ENCODE measurements at regions not wholly inside any gene's neighbourhood (a gene's known extent, or its start where the extent isn't known, plus 50 kb on each side); places are given as distances from the start of the nearest gene placed in this dataset.

DNA sequence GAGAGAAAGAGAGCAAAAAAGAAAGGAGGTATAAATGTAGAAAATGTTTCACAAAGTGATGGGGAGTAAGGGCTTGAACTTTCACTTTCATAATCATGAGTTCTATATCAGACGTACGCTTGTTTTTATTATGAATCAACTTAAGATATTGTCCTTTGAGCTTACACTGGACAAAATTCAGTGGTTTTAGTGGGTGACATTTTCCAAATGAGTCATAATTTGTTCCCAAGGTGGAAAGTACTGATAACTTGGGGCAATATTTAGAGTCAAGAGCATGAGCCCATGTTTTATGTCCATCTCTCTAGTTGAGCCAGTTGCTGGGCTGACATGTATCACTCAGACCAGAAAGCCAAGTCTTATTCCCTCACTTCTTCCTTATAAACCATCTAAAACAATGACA, 161.6 kb downstream of the CHRM3 start:
- Mint-ChIP-seq H3K36me3 (peaks cover 4% of the 10 kb centered on the region), H3K9me3 (peaks cover 7% of the 10 kb centered on the region), H3K27me3 (ENCODE audit: low read depth) (no peaks in the 10 kb centered on the region), H3K4me3 (no peak overlapping the region), H3K4me1 (peaks cover 4% of the 10 kb centered on the region), H3K27ac (no peak overlapping the region)
- TF ChIP-seq CTCF (IDR thresholded peaks at IDR 0.05; ENCODE audit: unreplicated experiment) = no peak
- DNase-seq (ENCODE audit: low spot score in 2 of 2, unreplicated experiment in 2 of 2) = no peak

DNA sequence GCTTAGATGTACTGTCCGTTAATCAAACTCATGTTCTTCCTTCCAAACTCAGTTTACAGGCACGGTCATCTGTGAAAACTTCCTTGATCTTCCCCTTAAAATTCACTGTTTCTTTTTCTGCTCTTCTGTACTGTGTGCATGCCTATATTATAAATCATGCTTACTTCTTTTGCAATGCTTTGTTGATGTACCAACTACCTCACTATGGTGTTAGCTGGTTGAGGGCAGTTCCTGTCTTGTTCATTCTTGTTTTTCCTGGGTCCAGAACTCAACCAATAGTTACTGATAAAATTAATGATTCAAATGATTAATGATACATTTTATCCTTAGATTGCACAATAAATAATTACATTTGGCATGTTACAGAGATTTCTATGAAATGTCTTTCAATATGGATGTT, 163.8 kb downstream of the CHRM3 start:
- Mint-ChIP-seq H3K4me1 (peaks cover 4% of the 10 kb centered on the region), H3K4me3 (no peak overlapping the region), H3K36me3 (peaks cover 4% of the 10 kb centered on the region), H3K27ac (peak overlapping the region; percentile 2), H3K9me3 (peaks cover 7% of the 10 kb centered on the region), H3K27me3 (ENCODE audit: low read depth) (no peaks in the 10 kb centered on the region)
- no peak for DNase-seq (ENCODE audit: low spot score in 2 of 2, unreplicated experiment in 2 of 2)
- no peak for TF ChIP-seq CTCF (IDR thresholded peaks at IDR 0.05; ENCODE audit: unreplicated experiment)

- no peak for DNase-seq (ENCODE audit: low spot score in 2 of 2, unreplicated experiment in 2 of 2)
- Mint-ChIP-seq H3K4me3 (no peak overlapping the region), H3K36me3 (no peaks in the 10 kb centered on the region), H3K9me3 (no peaks in the 10 kb centered on the region), H3K4me1 (no peaks in the 10 kb centered on the region), H3K27ac (no peak overlapping the region), H3K27me3 (ENCODE audit: low read depth) (no peaks in the 10 kb centered on the region)
- no peak for TF ChIP-seq CTCF (IDR thresholded peaks at IDR 0.05; ENCODE audit: unreplicated experiment)
These were observed 169.0 kb downstream of the CHRM3 start for GRCh38 chr1:239555350-239555749.

- no peak for DNase-seq (ENCODE audit: low spot score in 2 of 2, unreplicated experiment in 2 of 2)
- TF ChIP-seq CTCF (IDR thresholded peaks at IDR 0.05; ENCODE audit: unreplicated experiment) = no peak
- no peak overlapping the region for H3K27ac Mint-ChIP-seq
These were observed 172.2 kb downstream of the CHRM3 start for GRCh38 chr1:239558559-239558958.

GRCh38 chr1:239558991-239559390, 172.6 kb downstream of the CHRM3 start:
- DNase-seq (ENCODE audit: low spot score in 2 of 2, unreplicated experiment in 2 of 2) = no peak
- H3K36me3 Mint-ChIP-seq = no peaks in the 10 kb centered on the region
- no peak overlapping the region for H3K4me3 Mint-ChIP-seq
- H3K27me3 Mint-ChIP-seq (ENCODE audit: low read depth) = no peaks in the 10 kb centered on the region
- no peak for TF ChIP-seq CTCF (IDR thresholded peaks at IDR 0.05; ENCODE audit: unreplicated experiment)
- H3K27ac Mint-ChIP-seq = no peak overlapping the region
- no peaks in the 10 kb centered on the region for H3K9me3 Mint-ChIP-seq
- H3K4me1 Mint-ChIP-seq = peaks cover 6% of the 10 kb centered on the region

More at GRCh38 chr1:239558559-239558958, 172.2 kb downstream of the CHRM3 start:
- Mint-ChIP-seq H3K4me1 (peaks cover 2% of the 10 kb centered on the region), H3K9me3 (no peaks in the 10 kb centered on the region), H3K27me3 (ENCODE audit: low read depth) (no peaks in the 10 kb centered on the region), H3K36me3 (no peaks in the 10 kb centered on the region), H3K4me3 (no peak overlapping the region)

DNA sequence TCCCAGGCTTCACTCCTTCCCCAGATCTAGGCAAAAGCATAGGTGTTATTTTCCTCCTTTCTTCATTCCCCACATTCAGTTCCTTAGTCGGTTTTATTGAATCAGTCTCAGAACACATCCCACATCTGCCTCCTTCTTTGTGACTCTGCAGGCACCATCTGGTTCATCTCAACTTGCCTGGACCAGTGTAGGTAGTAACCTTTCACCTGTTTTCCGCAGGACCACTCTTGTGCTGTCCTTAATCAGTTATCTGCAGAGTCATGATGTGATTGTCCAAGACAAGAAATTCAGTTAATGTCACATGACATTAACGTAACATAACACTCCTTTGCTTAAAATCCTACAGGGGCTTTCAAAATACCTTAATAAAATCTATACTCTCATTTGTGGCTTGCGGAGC, 174.6 kb downstream of the CHRM3 start:
- DNase-seq (ENCODE audit: low spot score in 2 of 2, unreplicated experiment in 2 of 2) = no peak
- Mint-ChIP-seq H3K4me1 (peaks cover 8% of the 10 kb centered on the region), H3K9me3 (no peaks in the 10 kb centered on the region), H3K27me3 (ENCODE audit: low read depth) (no peaks in the 10 kb centered on the region), H3K4me3 (no peak overlapping the region), H3K36me3 (no peaks in the 10 kb centered on the region), H3K27ac (no peak overlapping the region)
- no peak for TF ChIP-seq CTCF (IDR thresholded peaks at IDR 0.05; ENCODE audit: unreplicated experiment)

Measured in mesothelial cell of epicardium (in vitro differentiated cells).